CD4-positive, CD25-positive, alpha-beta regulatory T cell (primary cell): ENCODE measurements at regions not wholly inside any gene's neighbourhood (a gene's known extent, or its start where the extent isn't known, plus 50 kb on each side); places are given as distances from the start of the nearest gene placed in this dataset.

Source experiments
- ATAC-seq, 2 donors: fragments of 150-1000 bp; cut with Tn5 transposase; one replicate each; pipeline ENCODE4 v1.10.0; 2021; ENCODE audit warnings: low read depth in 2 of 2, moderate number of reproducible peaks in 2 of 2, moderate library complexity in 1 of 2
- DNase-seq, 3 donors: peaks; one replicate each; pipeline versions ENCODE4 v3.0.0 to v3.0.0-alpha.2; 2012 to 2022; ENCODE audit warnings: mixed read lengths in 1 of 3
- H3K27ac ChIP-seq: one replicate; pipeline ENCODE4 v1.7.0; 2013; ENCODE audit warnings: mild to moderate bottlenecking, low read length; ENCODE audit not compliant: insufficient read depth, poor library complexity, severe bottlenecking
- H3K27me3 ChIP-seq: one replicate; pipeline ENCODE4 v1.7.0; 2013; ENCODE audit warnings: low read length; ENCODE audit not compliant: control insufficient read depth, insufficient read depth
- H3K36me3 ChIP-seq: one replicate; pipeline ENCODE4 v1.7.0; 2013; ENCODE audit warnings: mild to moderate bottlenecking, low read length, moderate library complexity; ENCODE audit not compliant: control insufficient read depth, insufficient read depth
- H3K4me1 ChIP-seq: 2 replicates; pipeline ENCODE4 v1.7.0; 2013; ENCODE audit warnings: mild to moderate bottlenecking, low read length; ENCODE audit not compliant: insufficient read depth, control insufficient read depth, poor library complexity, severe bottlenecking
- H3K4me3 ChIP-seq: one replicate; pipeline ENCODE4 v1.7.0; 2013; ENCODE audit warnings: low read depth, mild to moderate bottlenecking, low read length, moderate library complexity
- H3K9me3 ChIP-seq, 2 experiments: 1 replicate in 1 of 2; 2 replicates in 1 of 2; pipeline ENCODE4 v1.7.0; 2013; ENCODE audit warnings: low read length in 2 of 2, mild to moderate bottlenecking in 1 of 2, moderate library complexity in 1 of 2; ENCODE audit not compliant: control insufficient read depth in 2 of 2
- H3K27ac Mint-ChIP-seq, 3 donors: one replicate each; pipeline ENCODE4 v1.8.0; 2020 to 2022; ENCODE audit warnings: mild to moderate bottlenecking in 3 of 3, mixed read lengths in 3 of 3, moderate library complexity in 2 of 3
- H3K27me3 Mint-ChIP-seq: one replicate; pipeline ENCODE4 v1.8.0; 2022; ENCODE audit warnings: mild to moderate bottlenecking, mixed read lengths
- H3K36me3 Mint-ChIP-seq: one replicate; pipeline ENCODE4 v1.8.0; 2020; ENCODE audit warnings: mixed read lengths
- H3K4me1 Mint-ChIP-seq, 4 donors: one replicate each; pipeline ENCODE4 v1.8.0; 2020 to 2022; ENCODE audit warnings: mixed read lengths in 4 of 4, mild to moderate bottlenecking in 1 of 4
- H3K4me3 Mint-ChIP-seq, 4 donors: one replicate each; pipeline ENCODE4 v1.8.0; 2020 to 2022; ENCODE audit warnings: mild to moderate bottlenecking in 4 of 4, mixed read lengths in 4 of 4, moderate library complexity in 3 of 4
- H3K9me3 Mint-ChIP-seq, 7 donors: one replicate each; pipeline ENCODE4 v1.8.0; 2020 to 2022; ENCODE audit warnings: mixed read lengths in 7 of 7, mild to moderate bottlenecking in 3 of 7, moderate library complexity in 2 of 7

GRCh38 chrY:8151561-8151960 is 1185.7 kb upstream of the TSPY4 start:
- Histone ChIP-seq H3K9me3 (no peaks in the 10 kb centered on the region), H3K27me3 (no peaks in the 10 kb centered on the region), H3K4me3 (no peak overlapping the region), H3K4me1 (no peaks in the 10 kb centered on the region), H3K27ac (no peak overlapping the region), H3K36me3 (no peaks in the 10 kb centered on the region)
- peaks cover 0 to 1% (median 0%) of the 10 kb centered on the region in 7 donors for H3K9me3 Mint-ChIP-seq
- H3K27me3 Mint-ChIP-seq = peaks cover 7% of the 10 kb centered on the region
- H3K4me3 Mint-ChIP-seq = no peak overlapping the region
- no peak for DNase-seq
- H3K27ac Mint-ChIP-seq = no peak overlapping the region
- H3K4me1 Mint-ChIP-seq = no peaks in the 10 kb centered on the region
- H3K36me3 Mint-ChIP-seq = no peaks in the 10 kb centered on the region
- no peak for ATAC-seq

GRCh38 chrY:8128578-8128977 is 1208.7 kb upstream of the TSPY4 start:
- no peaks in the 10 kb centered on the region for H3K9me3 ChIP-seq
- DNase-seq (no peak), ATAC-seq (no peak)
- Mint-ChIP-seq H3K9me3 (no peaks in the 10 kb centered on the region), H3K27ac (no peak overlapping the region), H3K36me3 (no peaks in the 10 kb centered on the region), H3K4me3 (no peak overlapping the region), H3K27me3 (peaks cover 4% of the 10 kb centered on the region), H3K4me1 (no peaks in the 10 kb centered on the region)
- no peak overlapping the region for H3K4me3 ChIP-seq
- H3K27ac ChIP-seq = no peak overlapping the region
- H3K36me3 ChIP-seq = no peaks in the 10 kb centered on the region
- H3K4me1 ChIP-seq = no peaks in the 10 kb centered on the region
- no peaks in the 10 kb centered on the region for H3K27me3 ChIP-seq

- Histone ChIP-seq H3K27ac (no peak overlapping the region), H3K4me3 (no peak overlapping the region), H3K9me3 (no peaks in the 10 kb centered on the region), H3K4me1 (no peaks in the 10 kb centered on the region), H3K27me3 (no peaks in the 10 kb centered on the region), H3K36me3 (no peaks in the 10 kb centered on the region)
- ATAC-seq (no peak), DNase-seq (no peak)
- Mint-ChIP-seq H3K27ac (no peak overlapping the region), H3K9me3 (no peaks in the 10 kb centered on the region), H3K36me3 (no peaks in the 10 kb centered on the region), H3K27me3 (peaks cover 4% of the 10 kb centered on the region), H3K4me3 (no peak overlapping the region), H3K4me1 (no peaks in the 10 kb centered on the region)
Observed at GRCh38 chrY:8125907-8126571, 1211.2 kb upstream of the TSPY4 start.

- Histone ChIP-seq H3K4me1 (no peaks in the 10 kb centered on the region), H3K9me3 (no peaks in the 10 kb centered on the region), H3K27ac (no peak overlapping the region), H3K27me3 (no peaks in the 10 kb centered on the region), H3K4me3 (no peak overlapping the region), H3K36me3 (no peaks in the 10 kb centered on the region)
- Mint-ChIP-seq H3K9me3 (no peaks in the 10 kb centered on the region), H3K27me3 (no peaks in the 10 kb centered on the region), H3K36me3 (no peaks in the 10 kb centered on the region), H3K27ac (no peak overlapping the region), H3K4me1 (no peaks in the 10 kb centered on the region), H3K4me3 (no peak overlapping the region)
- DNase-seq (no peak), ATAC-seq (no peak)
Observed at GRCh38 chrY:8121825-8122224, 1210.3 kb upstream of the AMELY start.

DNA sequence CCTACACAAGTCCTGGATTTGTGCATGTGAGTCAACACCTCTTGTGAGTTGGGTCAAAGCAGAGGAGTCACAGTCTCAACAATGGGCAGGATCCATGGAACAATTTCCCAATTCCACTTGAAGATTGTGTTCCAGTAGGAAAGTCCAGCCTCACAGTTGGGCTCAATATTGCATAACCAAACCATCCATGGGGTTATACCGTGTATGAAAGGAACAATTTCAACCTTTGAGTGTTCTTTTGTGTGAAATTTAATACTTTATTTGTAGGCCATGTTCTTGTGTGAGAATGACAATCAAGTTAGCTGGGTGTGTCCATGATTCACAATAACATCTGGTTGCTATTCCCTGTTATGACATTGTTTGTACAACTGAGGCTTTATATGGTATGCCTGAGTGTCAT is 1182.9 kb upstream of the AMELY start:
- H3K36me3 Mint-ChIP-seq = no peaks in the 10 kb centered on the region

DNA sequence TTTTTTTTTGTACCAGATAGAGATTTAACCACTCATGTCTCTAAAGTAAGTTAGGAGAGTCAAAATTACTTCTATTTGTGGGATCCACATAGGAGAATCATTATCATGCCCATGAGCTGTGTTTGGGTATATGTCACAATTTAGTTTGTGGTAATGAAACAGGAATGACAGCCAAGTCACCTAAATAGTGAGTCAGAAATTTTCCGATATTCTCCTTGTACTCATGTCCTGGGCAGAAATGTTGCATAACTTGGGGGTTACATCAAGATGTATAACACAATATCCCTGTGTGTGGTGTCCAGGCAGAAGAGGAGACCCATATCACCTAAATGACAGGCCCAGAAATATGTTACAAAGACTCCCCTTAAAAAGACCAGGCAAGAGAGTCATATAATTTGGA is 1181.4 kb upstream of the AMELY start:
- H3K9me3 ChIP-seq = no peaks in the 10 kb centered on the region
- H3K27ac ChIP-seq = no peak overlapping the region
- ATAC-seq (no peak), DNase-seq (no peak)
- no peaks in the 10 kb centered on the region for H3K27me3 ChIP-seq
- H3K4me3 Mint-ChIP-seq = no peak overlapping the region
- H3K4me1 Mint-ChIP-seq = no peaks in the 10 kb centered on the region
- H3K36me3 ChIP-seq = no peaks in the 10 kb centered on the region
- H3K27me3 Mint-ChIP-seq = no peaks in the 10 kb centered on the region
- no peaks in the 10 kb centered on the region for H3K9me3 Mint-ChIP-seq
- H3K4me1 ChIP-seq = no peaks in the 10 kb centered on the region
- no peak overlapping the region for H3K27ac Mint-ChIP-seq
- H3K4me3 ChIP-seq = no peak overlapping the region
- H3K36me3 Mint-ChIP-seq = no peaks in the 10 kb centered on the region

More for the DNA sequence above, 1182.9 kb upstream of the AMELY start:
- DNase-seq = no peak
- H3K9me3 Mint-ChIP-seq = no peaks in the 10 kb centered on the region
- ATAC-seq = no peak
- no peak overlapping the region for H3K27ac Mint-ChIP-seq
- Histone ChIP-seq H3K36me3 (no peaks in the 10 kb centered on the region), H3K4me1 (no peaks in the 10 kb centered on the region), H3K4me3 (no peak overlapping the region), H3K27me3 (no peaks in the 10 kb centered on the region), H3K27ac (no peak overlapping the region), H3K9me3 (no peaks in the 10 kb centered on the region)
- H3K27me3 Mint-ChIP-seq = no peaks in the 10 kb centered on the region
- no peaks in the 10 kb centered on the region for H3K4me1 Mint-ChIP-seq
- H3K4me3 Mint-ChIP-seq = no peak overlapping the region

- H3K9me3 ChIP-seq = no peaks in the 10 kb centered on the region
- H3K27ac ChIP-seq = no peak overlapping the region
- Mint-ChIP-seq H3K4me1 (no peaks in the 10 kb centered on the region), H3K27me3 (no peaks in the 10 kb centered on the region), H3K27ac (no peak overlapping the region), H3K9me3 (peaks cover 0 to 3% (median 0%) of the 10 kb centered on the region in 7 donors), H3K4me3 (no peak overlapping the region), H3K36me3 (no peaks in the 10 kb centered on the region)
- ATAC-seq = no peak
- H3K4me1 ChIP-seq = no peaks in the 10 kb centered on the region
- DNase-seq = no peak
- H3K36me3 ChIP-seq = no peaks in the 10 kb centered on the region
- H3K4me3 ChIP-seq = no peak overlapping the region
- H3K27me3 ChIP-seq = no peaks in the 10 kb centered on the region
Observed at GRCh38 chrY:8085925-8086324, 1174.4 kb upstream of the AMELY start.

GRCh38 chrY:8084192-8084591 is 1172.6 kb upstream of the AMELY start:
- H3K36me3 ChIP-seq = no peaks in the 10 kb centered on the region
- Mint-ChIP-seq H3K9me3 (peaks cover 0 to 6% (median 0%) of the 10 kb centered on the region in 7 donors), H3K36me3 (no peaks in the 10 kb centered on the region), H3K27me3 (no peaks in the 10 kb centered on the region), H3K4me3 (no peak overlapping the region), H3K27ac (no peak overlapping the region), H3K4me1 (no peaks in the 10 kb centered on the region)
- no peaks in the 10 kb centered on the region for H3K27me3 ChIP-seq
- peaks cover 0 to 2% of the 10 kb centered on the region in 2 experiments for H3K9me3 ChIP-seq
- DNase-seq (no peak), ATAC-seq (no peak)
- H3K4me3 ChIP-seq = no peak overlapping the region
- no peaks in the 10 kb centered on the region for H3K4me1 ChIP-seq
- no peak overlapping the region for H3K27ac ChIP-seq
